HUES64 (cell line): ENCODE measurements at regions not wholly inside any gene's neighbourhood (a gene's known extent, or its start where the extent isn't known, plus 50 kb on each side); places are given as distances from the start of the nearest gene placed in this dataset.

Experiments used
- H3K27ac ChIP-seq: 2 replicates; pipeline ENCODE4 v1.7.0; 2013; ENCODE audit warnings: low read depth, low read length, inconsistent platforms
- H3K27me3 ChIP-seq: 2 replicates; pipeline ENCODE4 v1.6.1; 2013; ENCODE audit warnings: mild to moderate bottlenecking, low read length; ENCODE audit not compliant: insufficient read depth
- H3K36me3 ChIP-seq: 2 replicates; pipeline ENCODE4 v1.6.1; 2013; ENCODE audit warnings: mild to moderate bottlenecking, low read length; ENCODE audit not compliant: insufficient read depth
- H3K4me1 ChIP-seq: 2 replicates; pipeline ENCODE4 v1.6.1; 2013; ENCODE audit warnings: mild to moderate bottlenecking, low read length, moderate library complexity; ENCODE audit not compliant: insufficient read depth
- H3K4me3 ChIP-seq: 2 replicates; pipeline ENCODE4 v1.5.1; 2013; ENCODE audit warnings: mild to moderate bottlenecking, low read length, moderate library complexity
- H3K9ac ChIP-seq: 2 replicates; pipeline ENCODE4 v1.6.1; 2013; ENCODE audit warnings: mild to moderate bottlenecking, low read depth, low read length
- H3K9me3 ChIP-seq: 2 replicates; pipeline ENCODE4 v1.6.1; 2013; ENCODE audit warnings: low read depth, low read length; ENCODE audit not compliant: insufficient read depth
- WGBS: fragments of 150-250, 120-280 bp; methylation state at CpG from one replicate; pipeline ENCODE4 v1.1.7; 2013; ENCODE audit warnings: missing lambda C conversion rate; 5-methylcytosine and 5-hydroxymethylcytosine counted together

DNA sequence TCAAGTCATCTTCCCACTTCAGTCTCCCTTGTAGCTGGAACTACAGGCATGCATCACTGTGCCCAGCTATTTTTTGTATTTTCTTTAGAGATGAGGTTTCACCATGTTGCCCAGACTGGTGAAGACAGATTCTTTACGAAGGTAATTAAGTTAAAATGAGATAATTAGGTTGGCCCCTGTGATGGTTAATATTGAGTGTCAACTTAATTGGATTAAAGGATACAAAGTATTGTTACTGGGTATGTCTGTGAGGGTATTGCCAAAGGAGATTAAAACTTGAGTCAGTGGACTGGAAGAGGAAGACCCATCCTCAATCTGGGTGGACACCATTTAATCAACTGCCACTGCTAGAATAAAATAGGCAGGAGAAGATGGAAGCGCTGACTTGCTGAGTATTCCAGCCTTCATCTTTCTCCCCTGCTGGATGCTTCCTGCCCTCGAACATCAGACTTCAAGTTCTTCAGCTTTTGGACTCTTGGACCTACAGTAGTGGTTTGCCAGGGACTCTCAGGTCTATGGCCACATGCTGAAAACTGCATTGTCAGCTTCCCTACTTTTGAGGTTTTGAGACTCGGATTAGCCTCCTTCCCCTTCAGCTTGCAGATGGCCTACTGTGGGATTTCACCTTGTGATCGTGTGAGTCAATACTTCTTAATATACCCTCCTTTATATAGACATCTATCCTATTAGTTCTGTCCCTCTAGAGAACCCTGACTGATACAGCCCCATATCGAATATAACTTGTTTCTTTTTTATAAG is 269.1 kb downstream of the TMX3 start:
- H3K9ac ChIP-seq = no peak overlapping the region
- no peaks in the 10 kb centered on the region for H3K9me3 ChIP-seq
- no peaks in the 10 kb centered on the region for H3K27me3 ChIP-seq
- H3K4me3 ChIP-seq = no peak overlapping the region
- no peak overlapping the region for H3K27ac ChIP-seq
- no peaks in the 10 kb centered on the region for H3K4me1 ChIP-seq
- H3K36me3 ChIP-seq = no peaks in the 10 kb centered on the region
- WGBS = 95% methylated on average over 6 of the region's 6 CpGs

DNA sequence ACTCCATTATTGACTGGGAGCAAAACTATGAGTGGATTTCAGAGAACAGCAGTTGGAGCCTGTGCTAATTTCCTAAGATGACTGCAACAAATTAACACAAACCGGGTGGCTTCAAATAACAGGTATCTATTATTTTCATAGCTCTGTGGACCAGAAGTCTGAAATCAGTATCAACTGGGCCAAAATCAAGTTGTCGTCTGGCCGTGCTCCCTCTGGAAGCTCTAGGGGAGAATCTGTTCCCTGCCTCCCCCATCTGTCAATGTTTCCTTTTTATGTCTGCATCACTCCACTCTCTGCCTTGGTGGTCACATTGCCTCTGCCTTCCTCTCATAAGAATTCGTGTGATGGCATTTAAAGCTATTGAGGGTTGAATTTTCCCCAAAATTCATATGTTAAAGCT is 269.8 kb downstream of the TMX3 start:
- Histone ChIP-seq H3K27ac (no peak overlapping the region), H3K9ac (no peak overlapping the region), H3K9me3 (no peaks in the 10 kb centered on the region), H3K4me3 (no peak overlapping the region), H3K36me3 (no peaks in the 10 kb centered on the region), H3K27me3 (no peaks in the 10 kb centered on the region), H3K4me1 (no peaks in the 10 kb centered on the region)
- 92% methylated on average over 4 of the region's 4 CpGs for WGBS

DNA sequence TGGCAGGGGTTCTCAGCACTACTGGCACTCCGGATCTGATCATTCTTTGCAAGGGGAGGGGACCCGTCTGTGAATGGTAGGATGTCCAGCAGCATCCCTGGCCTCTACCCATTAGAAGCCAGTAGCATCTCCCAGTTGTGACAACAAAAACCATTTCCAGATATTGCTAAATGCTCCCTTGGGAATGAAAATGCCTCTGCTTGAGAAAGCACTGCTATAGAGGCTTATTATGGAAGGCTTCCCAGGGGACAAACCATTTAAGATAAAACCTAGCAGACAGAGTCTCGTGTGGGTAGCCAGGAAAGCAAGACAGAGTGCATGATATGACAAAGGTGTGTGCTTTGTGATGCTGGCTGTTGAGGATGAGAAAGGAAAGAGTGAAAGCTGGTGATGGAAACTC is 273.7 kb downstream of the TMX3 start:
- Histone ChIP-seq H3K9ac (no peak overlapping the region), H3K36me3 (no peaks in the 10 kb centered on the region), H3K9me3 (peaks cover 9% of the 10 kb centered on the region; the same call in 1 of the 2 replicates), H3K4me1 (peaks cover 15% of the 10 kb centered on the region), H3K27ac (no peak overlapping the region), H3K27me3 (no peaks in the 10 kb centered on the region), H3K4me3 (no peak overlapping the region)
- WGBS = 93% methylated on average over 3 of the region's 3 CpGs

DNA sequence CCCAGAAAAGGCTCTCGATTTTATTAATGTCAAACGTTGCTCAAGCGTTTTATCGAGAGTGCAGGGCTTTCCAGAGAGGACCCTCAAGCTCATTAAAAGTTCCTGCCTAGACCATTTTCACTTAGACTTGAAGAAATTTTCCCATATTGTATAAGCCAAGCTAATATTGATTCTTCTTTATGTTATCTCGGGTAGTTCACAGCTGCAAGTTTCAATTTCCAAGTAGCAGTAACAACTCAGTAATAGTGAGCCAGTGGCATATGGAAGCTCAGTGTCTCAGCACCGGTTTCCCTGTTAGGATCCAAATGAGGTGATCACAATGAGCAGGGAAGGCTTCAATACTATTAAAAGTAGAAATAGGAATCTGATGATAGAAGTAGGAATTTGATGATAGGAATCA is 274.5 kb downstream of the TMX3 start:
- Histone ChIP-seq H3K4me3 (no peak overlapping the region), H3K27me3 (no peaks in the 10 kb centered on the region), H3K9ac (no peak overlapping the region), H3K36me3 (no peaks in the 10 kb centered on the region), H3K9me3 (peaks cover 9% of the 10 kb centered on the region; the same call in 1 of the 2 replicates), H3K27ac (no peak overlapping the region), H3K4me1 (peaks cover 15% of the 10 kb centered on the region)
- 88% methylated on average over 6 of the region's 6 CpGs for WGBS

DNA sequence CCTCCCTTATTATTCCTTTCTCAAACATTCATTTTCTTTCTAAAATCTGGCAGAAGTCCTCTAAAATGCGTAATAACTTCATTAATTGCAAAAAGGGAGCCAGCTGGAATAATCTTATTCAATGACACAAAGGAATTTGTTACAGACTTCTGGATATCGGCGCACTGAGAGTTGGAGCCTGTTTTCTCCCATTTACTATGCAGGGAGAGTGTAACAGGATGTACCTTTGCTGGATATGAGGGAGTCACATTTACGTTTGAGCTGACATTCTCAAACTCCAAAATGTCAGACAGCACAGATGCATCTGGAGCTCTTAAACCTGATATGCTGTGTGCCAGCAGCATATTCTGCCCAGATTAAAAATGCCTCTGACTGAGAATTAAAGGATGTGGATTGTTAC is 275.3 kb downstream of the TMX3 start:
- Histone ChIP-seq H3K36me3 (no peaks in the 10 kb centered on the region), H3K4me3 (no peak overlapping the region), H3K27ac (no peak overlapping the region), H3K9me3 (peaks cover 9% of the 10 kb centered on the region; the same call in 1 of the 2 replicates), H3K9ac (no peak overlapping the region), H3K27me3 (no peaks in the 10 kb centered on the region), H3K4me1 (peaks cover 15% of the 10 kb centered on the region)
- WGBS = 79% methylated on average over 4 of the region's 4 CpGs

DNA sequence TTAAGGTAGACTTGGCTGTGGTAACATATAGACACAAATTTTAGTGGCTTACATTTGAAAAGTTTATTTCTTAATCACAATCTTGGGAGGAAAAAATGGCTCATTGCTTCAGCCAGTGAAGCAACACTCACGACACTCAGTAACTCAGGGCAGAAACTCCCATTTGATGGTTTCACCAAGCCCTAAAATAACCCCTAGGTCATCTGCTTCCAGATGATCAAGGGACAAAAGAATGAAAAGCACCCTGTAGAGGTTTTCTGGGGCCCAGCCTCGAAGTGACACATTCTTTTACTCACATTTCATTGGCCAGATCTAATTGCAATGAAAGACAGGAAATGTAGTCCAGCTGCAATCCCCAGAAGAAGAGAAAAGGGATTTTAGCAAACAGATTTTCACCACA is 275.9 kb downstream of the TMX3 start:
- Histone ChIP-seq H3K27me3 (no peaks in the 10 kb centered on the region), H3K4me3 (no peak overlapping the region), H3K9ac (no peak overlapping the region), H3K9me3 (peaks cover 9% of the 10 kb centered on the region; the same call in 1 of the 2 replicates), H3K27ac (no peak overlapping the region), H3K36me3 (no peaks in the 10 kb centered on the region), H3K4me1 (peaks cover 15% of the 10 kb centered on the region)
- WGBS = 48% methylated on average over 2 of the region's 2 CpGs

DNA sequence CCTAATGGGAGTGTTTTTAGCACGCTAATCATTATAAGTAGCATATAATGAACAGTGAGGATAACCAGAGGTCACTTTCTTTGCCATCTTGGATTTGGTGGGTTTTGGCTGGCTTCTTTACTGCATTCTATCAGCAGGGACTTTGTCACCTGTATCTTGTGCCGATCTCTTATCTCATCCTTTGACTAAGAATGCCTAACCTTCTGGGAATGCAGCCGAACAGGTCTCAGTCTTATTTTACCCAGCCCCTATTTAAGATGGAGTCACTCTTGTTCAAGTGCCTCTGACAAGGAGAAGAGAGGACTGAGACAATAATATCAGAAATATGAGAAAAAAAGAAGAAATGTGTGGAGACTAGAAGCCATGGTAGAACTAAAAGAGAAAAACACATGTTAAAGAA is 276.4 kb downstream of the TMX3 start:
- Histone ChIP-seq H3K4me1 (peaks cover 15% of the 10 kb centered on the region), H3K27me3 (no peaks in the 10 kb centered on the region), H3K9ac (no peak overlapping the region), H3K9me3 (peaks cover 9% of the 10 kb centered on the region; the same call in 1 of the 2 replicates), H3K4me3 (no peak overlapping the region), H3K36me3 (no peaks in the 10 kb centered on the region), H3K27ac (no peak overlapping the region)
- 98% methylated on average over 3 of the region's 3 CpGs for WGBS

DNA sequence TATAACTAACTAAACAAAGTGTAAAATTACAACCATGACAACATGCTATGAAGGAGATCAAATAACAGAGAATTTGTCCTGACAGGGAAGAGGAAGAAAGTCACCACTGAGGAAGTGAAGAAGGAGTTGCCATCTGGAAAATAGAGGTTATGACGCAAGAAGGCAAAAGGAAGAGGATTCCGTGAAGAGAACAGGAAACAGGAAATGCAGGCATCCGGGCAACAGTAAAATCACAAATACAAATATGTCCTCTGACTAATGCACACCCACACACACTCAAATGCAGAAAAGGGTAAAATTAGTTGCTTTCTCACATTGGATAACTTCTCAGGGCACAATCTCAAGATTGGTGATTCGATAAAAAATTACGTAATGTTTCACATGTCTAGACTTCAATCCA is 278.4 kb downstream of the TMX3 start:
- Histone ChIP-seq H3K9ac (no peak overlapping the region), H3K9me3 (peaks cover 9% of the 10 kb centered on the region; the same call in 1 of the 2 replicates), H3K4me1 (peaks cover 15% of the 10 kb centered on the region), H3K27ac (no peak overlapping the region), H3K4me3 (no peak overlapping the region), H3K27me3 (no peaks in the 10 kb centered on the region), H3K36me3 (no peaks in the 10 kb centered on the region)
- 99% methylated on average over 5 of the region's 5 CpGs for WGBS

DNA sequence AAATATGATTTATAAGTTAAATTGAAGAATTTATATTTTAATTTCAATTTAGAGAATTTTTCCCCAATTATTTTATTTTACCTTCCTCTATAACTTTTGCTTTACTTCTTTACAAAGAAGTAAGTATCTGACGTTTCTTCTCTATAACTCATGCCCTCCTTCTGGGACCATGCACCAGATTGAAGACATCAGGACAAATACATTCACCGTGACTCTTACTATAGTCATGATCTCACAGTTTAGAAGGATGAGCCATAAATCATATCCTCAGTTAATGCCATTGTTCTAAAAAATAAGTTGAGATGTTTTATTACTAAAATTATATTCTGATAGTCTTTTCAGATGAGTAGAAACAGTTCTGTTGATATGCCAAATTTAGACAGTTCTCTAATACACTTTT is 279.3 kb downstream of the TMX3 start:
- Histone ChIP-seq H3K4me3 (no peak overlapping the region), H3K4me1 (peaks cover 15% of the 10 kb centered on the region), H3K27ac (no peak overlapping the region), H3K9ac (no peak overlapping the region), H3K27me3 (no peaks in the 10 kb centered on the region), H3K36me3 (no peaks in the 10 kb centered on the region), H3K9me3 (peaks cover 9% of the 10 kb centered on the region; the same call in 1 of the 2 replicates)
- WGBS = 88% methylated on average over 2 of the region's 2 CpGs

DNA sequence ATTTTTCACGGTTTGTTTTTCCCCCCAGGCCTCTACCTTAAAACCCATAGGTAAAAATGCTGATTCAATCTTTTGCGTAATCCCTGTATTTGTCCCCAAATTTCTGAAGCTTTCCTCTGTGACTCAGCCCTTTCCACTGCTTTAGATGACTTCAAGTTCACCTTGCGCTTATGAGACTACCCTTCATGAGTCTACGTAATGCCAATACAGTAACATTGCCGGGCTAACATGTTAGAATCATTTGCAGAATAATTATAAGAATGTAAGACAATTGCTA is 283.0 kb downstream of the TMX3 start:
- Histone ChIP-seq H3K9me3 (no peaks in the 10 kb centered on the region), H3K4me3 (no peak overlapping the region), H3K9ac (no peak overlapping the region), H3K27me3 (no peaks in the 10 kb centered on the region), H3K36me3 (no peaks in the 10 kb centered on the region), H3K27ac (no peak overlapping the region), H3K4me1 (peaks cover 5% of the 10 kb centered on the region; the same call in 1 of the 2 replicates)
- 92% methylated on average over 5 of the region's 5 CpGs for WGBS

DNA sequence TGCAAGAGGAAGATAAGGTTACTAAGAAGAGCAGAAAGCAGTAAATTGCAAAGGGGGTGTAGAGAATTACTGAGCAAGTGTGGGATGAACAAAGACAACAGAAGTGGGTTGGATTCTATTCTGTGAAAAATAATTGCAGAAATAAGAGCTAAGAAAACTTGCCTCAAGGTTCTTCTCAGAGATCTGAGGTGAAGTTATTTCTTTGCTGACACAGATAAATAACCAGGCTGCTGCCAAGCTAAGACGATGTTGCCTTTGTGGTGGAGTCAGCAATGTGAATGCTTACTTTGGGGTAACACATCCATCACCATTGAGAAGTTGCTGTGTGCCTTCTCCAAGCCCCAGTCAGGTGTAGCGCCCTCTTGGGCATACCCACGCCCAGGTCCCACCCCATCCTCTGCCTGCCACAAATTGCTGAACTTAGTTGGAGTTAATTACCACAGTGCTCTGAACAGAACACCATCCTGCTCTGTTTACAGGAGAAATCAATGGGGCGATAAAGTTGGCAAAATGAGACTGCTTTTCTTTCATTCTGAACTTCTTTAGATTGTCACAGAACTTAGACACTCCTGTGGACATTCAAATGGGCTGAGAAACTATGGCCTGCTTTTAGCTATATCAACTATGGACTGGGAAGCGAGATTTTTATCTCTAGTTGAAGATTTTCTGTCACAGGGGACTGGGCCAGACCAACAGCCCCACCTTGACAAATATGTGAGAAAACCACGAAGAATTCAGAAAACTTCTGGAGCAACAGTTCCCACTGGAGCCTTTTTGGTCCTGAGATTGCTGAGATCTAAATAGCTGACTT is 283.6 kb downstream of the TMX3 start:
- Histone ChIP-seq H3K4me3 (no peak overlapping the region), H3K9me3 (no peaks in the 10 kb centered on the region), H3K4me1 (peaks cover 5% of the 10 kb centered on the region; the same call in 1 of the 2 replicates), H3K27me3 (no peaks in the 10 kb centered on the region), H3K36me3 (no peaks in the 10 kb centered on the region), H3K27ac (no peak overlapping the region), H3K9ac (no peak overlapping the region)
- 91% methylated on average over 6 of the region's 6 CpGs for WGBS
